Neural cell (in vitro differentiated cells): ENCODE measurements at regions not wholly inside any gene's neighbourhood (a gene's known extent, or its start where the extent isn't known, plus 50 kb on each side); places are given as distances from the start of the nearest gene placed in this dataset.

Source experiments
- H2AFZ ChIP-seq: fragments of 200-600, 300-800 bp; sonication (generic), shearing (Covaris generic); 2 replicates; pipeline ENCODE4 v1.6.0; 2014; ENCODE audit warnings: low read depth, mild to moderate bottlenecking, antibody characterized with exemption, low read length, moderate library complexity
- H3F3A ChIP-seq: fragments of 200-600 bp; shearing (Covaris generic); 2 replicates; pipeline ENCODE4 v1.6.1; 2016; ENCODE audit warnings: mild to moderate bottlenecking, moderate library complexity, mixed read lengths, antibody characterized with exemption, low read length; ENCODE audit not compliant: insufficient read depth, poor library complexity, severe bottlenecking
- H3K27ac ChIP-seq: fragments of 200-600, 300-800 bp; sonication (generic), shearing (Covaris generic); 2 replicates; pipeline ENCODE4 v1.5.1; 2014; ENCODE audit warnings: mild to moderate bottlenecking, low read length, moderate library complexity
- H3K27me3 ChIP-seq: fragments of 300-800, 200-600 bp; sonication (generic), shearing (Covaris generic); 2 replicates; pipeline ENCODE4 v1.6.0; 2014; ENCODE audit warnings: mild to moderate bottlenecking, low read depth, low read length, moderate library complexity; ENCODE audit not compliant: insufficient read depth
- H3K36me3 ChIP-seq: fragments of 300-800, 200-600 bp; sonication (generic), shearing (Covaris generic); 2 replicates; pipeline ENCODE4 v1.5.1; 2014; ENCODE audit warnings: mild to moderate bottlenecking, antibody characterized with exemption, low read length, moderate library complexity; ENCODE audit not compliant: insufficient read depth
- H3K4me2 ChIP-seq: fragments of 300-800, 200-600 bp; sonication (generic), shearing (Covaris generic); 2 replicates; pipeline ENCODE4 v1.6.0; 2014; ENCODE audit warnings: mild to moderate bottlenecking, low read length
- H3K4me3 ChIP-seq: fragments of 300-800, 200-600 bp; sonication (generic), shearing (Covaris generic); 2 replicates; pipeline ENCODE4 v1.5.1; 2014; ENCODE audit warnings: mild to moderate bottlenecking, low read length, moderate library complexity
- H3K79me2 ChIP-seq: fragments of 200-600 bp; shearing (Covaris generic); replicated peaks from 2 replicates; pipeline ENCODE4 v1.6.0; 2014; ENCODE audit warnings: mild to moderate bottlenecking, low read length, moderate library complexity; ENCODE audit not compliant: insufficient read depth
- H3K9ac ChIP-seq: fragments of 300-800, 200-600 bp; sonication (generic), shearing (Covaris generic); 2 replicates; pipeline ENCODE4 v1.6.1; 2016; ENCODE audit warnings: mild to moderate bottlenecking, low read length, mixed read lengths
- H3K9me2 ChIP-seq: fragments of 200-600 bp; shearing (Covaris generic); 2 replicates; pipeline ENCODE4 v1.6.1; 2016; ENCODE audit warnings: mild to moderate bottlenecking, low read length, mixed read lengths; ENCODE audit not compliant: insufficient read depth
- H3K9me3 ChIP-seq: fragments of 200-600, 300-800 bp; sonication (generic), shearing (Covaris generic); 2 replicates; pipeline ENCODE4 v1.6.1; 2016; ENCODE audit warnings: mild to moderate bottlenecking, mixed run types, low read length, moderate library complexity, mixed read lengths
- H4K20me1 ChIP-seq: fragments of 200-600 bp; shearing (Covaris generic); 2 replicates; pipeline ENCODE4 v1.6.1; 2016; ENCODE audit warnings: mild to moderate bottlenecking, mixed run types; ENCODE audit not compliant: insufficient read depth
- CTCF ChIP-seq: fragments of 450-650 bp; IDR thresholded peaks from 2 replicates; pipeline ENCODE4 v1.5.1; 2014; ENCODE audit warnings: antibody characterized with exemption, mild to moderate bottlenecking, moderate library complexity; ENCODE audit not compliant: poor library complexity, severe bottlenecking
- EP300 ChIP-seq: fragments of 450-650 bp; conservative IDR thresholded peaks from 2 replicates; pipeline ENCODE4 v1.6.1; 2014; ENCODE audit warnings: antibody characterized with exemption, mild to moderate bottlenecking, moderate library complexity; ENCODE audit not compliant: poor library complexity, severe bottlenecking
- EZH2 ChIP-seq: fragments of 200-600, 300-800 bp; shearing (Covaris generic), sonication (generic); IDR thresholded peaks from 2 replicates; pipeline ENCODE4 v1.6.1; 2014; ENCODE audit warnings: antibody characterized with exemption, low read length, borderline replicate concordance, mild to moderate bottlenecking; ENCODE audit not compliant: insufficient read depth, poor library complexity, severe bottlenecking
- MXI1 ChIP-seq: fragments of 450-650 bp; conservative IDR thresholded peaks from 2 replicates; pipeline ENCODE4 v1.6.1; 2014; ENCODE audit warnings: antibody characterized with exemption, mild to moderate bottlenecking; ENCODE audit not compliant: poor library complexity, severe bottlenecking
- POLR2AphosphoS5 ChIP-seq: IDR thresholded peaks from 2 replicates; pipeline ENCODE4 v1.6.1; 2012
- RAD21 ChIP-seq: fragments of 450-650 bp; conservative IDR thresholded peaks from 2 replicates; pipeline ENCODE4 v1.6.1; 2014; ENCODE audit warnings: antibody characterized with exemption, mild to moderate bottlenecking, moderate library complexity
- SMC3 ChIP-seq: fragments of 450-650 bp; conservative IDR thresholded peaks from 2 replicates; pipeline ENCODE4 v1.6.1; 2014; ENCODE audit warnings: antibody characterized with exemption, mild to moderate bottlenecking, moderate library complexity; ENCODE audit not compliant: poor library complexity
- TAF1 ChIP-seq: IDR thresholded peaks from 2 replicates; pipeline ENCODE4 v1.6.1; 2012; ENCODE audit warnings: low read depth
- TF ChIP-seq, protein P1 (sequence below): IDR thresholded peaks from 2 replicates; pipeline ENCODE4 v1.6.1; 2012; ENCODE audit warnings: borderline replicate concordance

DNA sequence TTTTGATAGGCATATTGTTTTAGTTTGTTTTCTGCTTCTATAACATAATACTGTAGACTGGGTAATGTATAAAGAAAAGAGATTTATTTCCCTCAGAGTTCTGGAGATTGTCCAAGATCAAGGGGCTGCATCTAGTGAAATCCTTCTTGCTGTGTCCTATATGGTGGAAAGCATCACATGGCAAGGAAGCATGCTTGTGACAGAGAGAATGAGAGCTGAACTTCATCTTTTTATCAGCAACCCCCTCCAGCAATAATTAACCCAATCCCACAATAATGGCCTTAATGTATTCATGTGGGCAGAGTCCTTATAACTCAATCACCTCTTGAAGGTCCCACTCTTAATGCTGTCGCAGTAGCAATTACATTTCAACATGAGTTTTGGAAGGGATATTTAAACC lies 141.4 kb downstream of the CENPW start:
- H3K9me2 ChIP-seq = no peaks in the 10 kb centered on the region
- no peaks in the 10 kb centered on the region for H3K9me3 ChIP-seq
- no peaks in the 10 kb centered on the region for H4K20me1 ChIP-seq
- H3F3A ChIP-seq = no peaks in the 10 kb centered on the region
- no peaks in the 10 kb centered on the region for H3K27me3 ChIP-seq
- TF ChIP-seq MXI1 = no peak
- TF ChIP-seq RAD21 = no peak
- TF ChIP-seq, protein P1, sequence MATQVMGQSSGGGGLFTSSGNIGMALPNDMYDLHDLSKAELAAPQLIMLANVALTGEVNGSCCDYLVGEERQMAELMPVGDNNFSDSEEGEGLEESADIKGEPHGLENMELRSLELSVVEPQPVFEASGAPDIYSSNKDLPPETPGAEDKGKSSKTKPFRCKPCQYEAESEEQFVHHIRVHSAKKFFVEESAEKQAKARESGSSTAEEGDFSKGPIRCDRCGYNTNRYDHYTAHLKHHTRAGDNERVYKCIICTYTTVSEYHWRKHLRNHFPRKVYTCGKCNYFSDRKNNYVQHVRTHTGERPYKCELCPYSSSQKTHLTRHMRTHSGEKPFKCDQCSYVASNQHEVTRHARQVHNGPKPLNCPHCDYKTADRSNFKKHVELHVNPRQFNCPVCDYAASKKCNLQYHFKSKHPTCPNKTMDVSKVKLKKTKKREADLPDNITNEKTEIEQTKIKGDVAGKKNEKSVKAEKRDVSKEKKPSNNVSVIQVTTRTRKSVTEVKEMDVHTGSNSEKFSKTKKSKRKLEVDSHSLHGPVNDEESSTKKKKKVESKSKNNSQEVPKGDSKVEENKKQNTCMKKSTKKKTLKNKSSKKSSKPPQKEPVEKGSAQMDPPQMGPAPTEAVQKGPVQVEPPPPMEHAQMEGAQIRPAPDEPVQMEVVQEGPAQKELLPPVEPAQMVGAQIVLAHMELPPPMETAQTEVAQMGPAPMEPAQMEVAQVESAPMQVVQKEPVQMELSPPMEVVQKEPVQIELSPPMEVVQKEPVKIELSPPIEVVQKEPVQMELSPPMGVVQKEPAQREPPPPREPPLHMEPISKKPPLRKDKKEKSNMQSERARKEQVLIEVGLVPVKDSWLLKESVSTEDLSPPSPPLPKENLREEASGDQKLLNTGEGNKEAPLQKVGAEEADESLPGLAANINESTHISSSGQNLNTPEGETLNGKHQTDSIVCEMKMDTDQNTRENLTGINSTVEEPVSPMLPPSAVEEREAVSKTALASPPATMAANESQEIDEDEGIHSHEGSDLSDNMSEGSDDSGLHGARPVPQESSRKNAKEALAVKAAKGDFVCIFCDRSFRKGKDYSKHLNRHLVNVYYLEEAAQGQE = no peak
- TF ChIP-seq POLR2AphosphoS5 = no peak
- TF ChIP-seq EP300 = no peak
- no peak for TF ChIP-seq TAF1
- TF ChIP-seq CTCF = no peak
- TF ChIP-seq SMC3 = no peak
- no peak for TF ChIP-seq EZH2
- H2AFZ ChIP-seq = no peak overlapping the region
- no peak overlapping the region for H3K4me3 ChIP-seq
- no peak overlapping the region for H3K9ac ChIP-seq
- H3K27ac ChIP-seq = no peak overlapping the region
- no peaks in the 10 kb centered on the region for H3K36me3 ChIP-seq
- no peak overlapping the region for H3K4me2 ChIP-seq
- no peaks in the 10 kb centered on the region for H3K79me2 ChIP-seq

GRCh38 chr6:126504792-126505191 lies 164.9 kb downstream of the CENPW start:
- no peak overlapping the region for H3K4me2 ChIP-seq
- no peaks in the 10 kb centered on the region for H3K36me3 ChIP-seq
- H3K9me3 ChIP-seq = no peaks in the 10 kb centered on the region
- H3K4me3 ChIP-seq = no peak overlapping the region
- no peaks in the 10 kb centered on the region for H4K20me1 ChIP-seq
- no peak overlapping the region for H3K9ac ChIP-seq
- H3F3A ChIP-seq = no peaks in the 10 kb centered on the region
- no peak overlapping the region for H3K27ac ChIP-seq
- no peaks in the 10 kb centered on the region for H3K27me3 ChIP-seq
- no peaks in the 10 kb centered on the region for H3K9me2 ChIP-seq
- no peak for TF ChIP-seq SMC3
- no peak for TF ChIP-seq POLR2AphosphoS5
- TF ChIP-seq TAF1 = no peak
- TF ChIP-seq RAD21 = no peak
- no peak for TF ChIP-seq MXI1
- TF ChIP-seq EZH2 = no peak
- H3K79me2 ChIP-seq = no peaks in the 10 kb centered on the region
- no peak overlapping the region for H2AFZ ChIP-seq
